Thoracic aorta (tissue), 2 donors: ENCODE measurements at regions not wholly inside any gene's neighbourhood (a gene's known extent, or its start where the extent isn't known, plus 50 kb on each side); places are given as distances from the start of the nearest gene placed in this dataset.

Source experiments
- ATAC-seq: fragments of 150-250 bp; one replicate; pipeline ENCODE4 v1.8.0; 2017; ENCODE audit warnings: low read depth; ENCODE audit not compliant: insufficient number of reproducible peaks, low FRiP score
- DNase-seq: peaks from one replicate; pipeline ENCODE4 v3.0.0-alpha.2; 2020; ENCODE audit warnings: low spot score
- H3K27ac ChIP-seq, 2 donors: fragments of 200-600 bp; sonication (generic); 1 replicate in 1 of 2; 2 replicates in 1 of 2; pipeline ENCODE4 v1.5.1; 2016; ENCODE audit warnings: mild to moderate bottlenecking in 2 of 2, moderate library complexity in 2 of 2
- H3K27me3 ChIP-seq: fragments of 200-600 bp; sonication (generic); replicated peaks from 2 replicates; pipeline ENCODE4 v1.6.0; 2016; ENCODE audit warnings: mild to moderate bottlenecking; ENCODE audit not compliant: insufficient read depth
- H3K36me3 ChIP-seq: fragments of 200-600 bp; sonication (generic); one replicate; pipeline ENCODE4 v1.5.1; 2016
- H3K4me1 ChIP-seq, 2 donors: fragments of 200-600 bp; sonication (generic); 1 replicate in 1 of 2; 2 replicates in 1 of 2; pipeline versions ENCODE4 v1.5.1 to v1.6.0; 2016; ENCODE audit warnings: low read depth in 2 of 2, mild to moderate bottlenecking in 1 of 2; ENCODE audit not compliant: control insufficient read depth in 1 of 2
- H3K4me3 ChIP-seq: fragments of 200-600 bp; sonication (generic); 2 replicates; pipeline ENCODE4 v1.5.1; 2016; ENCODE audit warnings: mild to moderate bottlenecking
- H3K9me3 ChIP-seq: fragments of 200-600 bp; sonication (generic); 2 replicates; pipeline ENCODE4 v1.5.1; 2016
- CTCF ChIP-seq: fragments of 200-600 bp; sonication (generic); IDR thresholded peaks from one replicate; pipeline ENCODE4 v1.5.1; 2019; ENCODE audit warnings: antibody characterized with exemption

GRCh38 chr12:30427555-30427954 is 268.1 kb downstream of the IPO8 start:
- Histone ChIP-seq H3K27me3 (no peaks in the 10 kb centered on the region), H3K27ac (no peak overlapping the region), H3K36me3 (no peaks in the 10 kb centered on the region), H3K4me1 (no peaks in the 10 kb centered on the region), H3K4me3 (no peak overlapping the region), H3K9me3 (no peaks in the 10 kb centered on the region)
- ATAC-seq: no peak
- no peak for DNase-seq
- TF ChIP-seq CTCF: no peak

DNA sequence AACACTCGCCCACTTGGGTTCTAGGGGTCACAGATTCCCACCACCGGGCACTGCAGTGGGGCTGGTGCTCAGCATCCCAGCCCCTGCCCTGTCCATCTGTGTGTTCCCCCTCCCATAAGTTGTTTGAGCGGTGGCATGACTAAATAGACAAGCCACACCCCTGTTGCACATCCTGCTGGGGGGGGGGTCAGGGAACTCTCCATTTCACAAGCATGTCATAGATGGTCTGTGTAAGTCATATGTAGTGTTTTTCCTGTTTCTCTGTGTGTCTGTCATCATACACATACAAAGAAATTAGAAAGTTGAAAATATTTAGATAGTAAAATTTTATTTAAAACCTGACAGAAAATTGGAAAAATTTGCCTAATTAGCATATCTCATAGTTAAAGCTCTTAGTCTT is 270.2 kb downstream of the IPO8 start:
- DNase-seq (no peak), ATAC-seq (no peak)
- TF ChIP-seq CTCF: no peak
- H3K27me3 ChIP-seq: no peaks in the 10 kb centered on the region
- H3K9me3 ChIP-seq: no peaks in the 10 kb centered on the region
- H3K4me3 ChIP-seq: no peak overlapping the region
- no peaks in the 10 kb centered on the region for H3K36me3 ChIP-seq
- no peaks in the 10 kb centered on the region for H3K4me1 ChIP-seq
- H3K27ac ChIP-seq: no peak overlapping the region

GRCh38 chr12:30423330-30423729 is 272.3 kb downstream of the IPO8 start:
- Histone ChIP-seq H3K27ac (no peak overlapping the region), H3K4me1 (no peaks in the 10 kb centered on the region), H3K36me3 (no peaks in the 10 kb centered on the region), H3K27me3 (no peaks in the 10 kb centered on the region), H3K9me3 (no peaks in the 10 kb centered on the region), H3K4me3 (no peak overlapping the region)
- no peak for ATAC-seq
- no peak for DNase-seq
- TF ChIP-seq CTCF: no peak

- H3K4me3 ChIP-seq: no peak overlapping the region
- no peak for ATAC-seq
- H3K27ac ChIP-seq: no peak overlapping the region
- no peaks in the 10 kb centered on the region for H3K9me3 ChIP-seq
- H3K27me3 ChIP-seq: no peaks in the 10 kb centered on the region
- TF ChIP-seq CTCF: no peak
- DNase-seq: no peak
- no peaks in the 10 kb centered on the region for H3K36me3 ChIP-seq
- H3K4me1 ChIP-seq: no peaks in the 10 kb centered on the region
Measured at GRCh38 chr12:30422844-30423243, 272.8 kb downstream of the IPO8 start.

GRCh38 chr12:30420561-30420960 is 275.1 kb downstream of the IPO8 start:
- Histone ChIP-seq H3K9me3 (no peaks in the 10 kb centered on the region), H3K4me1 (no peaks in the 10 kb centered on the region), H3K27me3 (no peaks in the 10 kb centered on the region), H3K36me3 (no peaks in the 10 kb centered on the region), H3K4me3 (no peak overlapping the region), H3K27ac (no peak overlapping the region)
- no peak for DNase-seq
- TF ChIP-seq CTCF: no peak
- no peak for ATAC-seq
